ENCODE measurements at regions not wholly inside any gene's neighbourhood (a gene's known extent, or its start where the extent isn't known, plus 50 kb on each side); places are given as distances from the start of the nearest gene placed in this dataset.

GRCh38 chr21:32929633-32930038, 96.1 kb upstream of the OLIG2 start:
- no peak for TF ChIP-seq CTCF (IDR thresholded peaks at IDR 0.05; ENCODE audit: low read length)
- no peak for TF ChIP-seq EZH2 (IDR thresholded peaks at IDR 0.05; ENCODE audit: borderline replicate concordance, low read length)

All from OCI-LY1 (cell line).